GM21576 (cell line): ENCODE measurements at regions not wholly inside any gene's neighbourhood (a gene's known extent, or its start where the extent isn't known, plus 50 kb on each side); places are given as distances from the start of the nearest gene placed in this dataset.

Experiments
- ATAC-seq: cut with Tn5 transposase; IDR thresholded peaks from one replicate; pipeline ENCODE4 v1.9.1; 2021; ENCODE audit warnings: mild to moderate bottlenecking, moderate library complexity; ENCODE audit not compliant: unreplicated experiment

- no peak for ATAC-seq
Observed at GRCh38 chr3:111471831-111472230, 70.2 kb upstream of the CD96 start.

GRCh38 chr3:111472556-111472955, 69.4 kb upstream of the CD96 start:
- no peak for ATAC-seq

- ATAC-seq = no peak
Observed at GRCh38 chr3:111473550-111473949, 68.4 kb upstream of the CD96 start.

GRCh38 chr3:111476701-111477100, 65.3 kb upstream of the CD96 start:
- no peak for ATAC-seq

- ATAC-seq = no peak
Observed at GRCh38 chr3:111480091-111480490, 61.9 kb upstream of the CD96 start.

- ATAC-seq = no peak
Observed at GRCh38 chr3:111481551-111481950, 60.4 kb upstream of the CD96 start.

GRCh38 chr3:111482574-111482973, 59.4 kb upstream of the CD96 start:
- no peak for ATAC-seq

GRCh38 chr3:111485086-111485485, 56.9 kb upstream of the CD96 start:
- no peak for ATAC-seq
